ENCODE measurements at regions not wholly inside any gene's neighbourhood (a gene's known extent, or its start where the extent isn't known, plus 50 kb on each side); places are given as distances from the start of the nearest gene placed in this dataset.

GRCh38 chr6:167547751-167548150 is 222.9 kb downstream of the TTLL2 start:
- no peak for TF ChIP-seq CTCF (IDR thresholded peaks at IDR 0.05; ENCODE audit: insufficient read depth, low read depth, low read length, missing control alignments)
- no peak overlapping the region for H3K4me3 ChIP-seq (ENCODE audit: low read depth, low read length)
- no peak for DNase-seq (ENCODE audit: low read depth)

- no peak overlapping the region for H3K4me3 ChIP-seq (ENCODE audit: low read depth, low read length)
- no peak for TF ChIP-seq CTCF (IDR thresholded peaks at IDR 0.05; ENCODE audit: insufficient read depth, low read depth, low read length, missing control alignments)
- DNase-seq (ENCODE audit: low read depth) = no peak
Measured at GRCh38 chr6:167548451-167548850, 223.6 kb downstream of the TTLL2 start.

- H3K4me3 ChIP-seq (ENCODE audit: low read depth, low read length) = no peak overlapping the region
- no peak for DNase-seq (ENCODE audit: low read depth)
- TF ChIP-seq CTCF (IDR thresholded peaks at IDR 0.05; ENCODE audit: insufficient read depth, low read depth, low read length, missing control alignments) = no peak
Measured at GRCh38 chr6:167549213-167549612, 224.3 kb downstream of the TTLL2 start.

GRCh38 chr6:167550941-167551627 is 226.2 kb downstream of the TTLL2 start:
- DNase-seq (ENCODE audit: low read depth) = no peak
- no peak for TF ChIP-seq CTCF (IDR thresholded peaks at IDR 0.05; ENCODE audit: insufficient read depth, low read depth, low read length, missing control alignments)
- no peak overlapping the region for H3K4me3 ChIP-seq (ENCODE audit: low read depth, low read length)

- no peak for DNase-seq (ENCODE audit: low read depth)
- no peak overlapping the region for H3K4me3 ChIP-seq (ENCODE audit: low read depth, low read length)
- TF ChIP-seq CTCF (IDR thresholded peaks at IDR 0.05; ENCODE audit: insufficient read depth, low read depth, low read length, missing control alignments) = no peak
Measured at GRCh38 chr6:167551628-167552257, 226.9 kb downstream of the TTLL2 start.

GRCh38 chr6:167552258-167552630 is 227.4 kb downstream of the TTLL2 start:
- H3K4me3 ChIP-seq (ENCODE audit: low read depth, low read length) = no peak overlapping the region
- no peak for DNase-seq (ENCODE audit: low read depth)
- TF ChIP-seq CTCF (IDR thresholded peaks at IDR 0.05; ENCODE audit: insufficient read depth, low read depth, low read length, missing control alignments) = no peak

Measured in GM12865 (cell line).